GM18526 (cell line): ENCODE measurements at regions not wholly inside any gene's neighbourhood (a gene's known extent, or its start where the extent isn't known, plus 50 kb on each side); places are given as distances from the start of the nearest gene placed in this dataset.

ENCODE experiments used
- POLR2A ChIP-seq: IDR thresholded peaks from 3 replicates; pipeline ENCODE4 v1.6.1; 2011; ENCODE audit not compliant: insufficient read length; ENCODE audit errors: extremely low read depth

DNA sequence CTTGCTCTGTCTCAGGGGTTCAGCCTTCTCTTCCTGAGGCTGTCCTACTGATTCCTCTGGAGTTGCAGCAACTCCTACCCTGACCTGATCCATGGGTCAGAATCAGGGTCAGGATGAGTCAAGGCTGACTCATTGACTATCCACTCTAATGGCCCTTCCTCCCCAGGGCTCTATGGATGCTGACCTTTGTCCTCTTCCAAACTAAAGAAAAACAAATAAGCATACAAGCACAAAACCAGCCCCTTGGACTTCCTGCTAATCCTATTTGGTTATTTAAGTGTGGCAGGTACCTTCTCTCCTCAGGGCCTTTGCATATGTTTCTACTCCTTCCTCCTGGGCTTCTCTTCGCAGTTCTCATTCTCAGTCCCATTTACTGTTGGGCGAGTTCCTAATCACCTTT, 204.5 kb upstream of the NAV2 start:
- TF ChIP-seq POLR2A, result no peak

DNA sequence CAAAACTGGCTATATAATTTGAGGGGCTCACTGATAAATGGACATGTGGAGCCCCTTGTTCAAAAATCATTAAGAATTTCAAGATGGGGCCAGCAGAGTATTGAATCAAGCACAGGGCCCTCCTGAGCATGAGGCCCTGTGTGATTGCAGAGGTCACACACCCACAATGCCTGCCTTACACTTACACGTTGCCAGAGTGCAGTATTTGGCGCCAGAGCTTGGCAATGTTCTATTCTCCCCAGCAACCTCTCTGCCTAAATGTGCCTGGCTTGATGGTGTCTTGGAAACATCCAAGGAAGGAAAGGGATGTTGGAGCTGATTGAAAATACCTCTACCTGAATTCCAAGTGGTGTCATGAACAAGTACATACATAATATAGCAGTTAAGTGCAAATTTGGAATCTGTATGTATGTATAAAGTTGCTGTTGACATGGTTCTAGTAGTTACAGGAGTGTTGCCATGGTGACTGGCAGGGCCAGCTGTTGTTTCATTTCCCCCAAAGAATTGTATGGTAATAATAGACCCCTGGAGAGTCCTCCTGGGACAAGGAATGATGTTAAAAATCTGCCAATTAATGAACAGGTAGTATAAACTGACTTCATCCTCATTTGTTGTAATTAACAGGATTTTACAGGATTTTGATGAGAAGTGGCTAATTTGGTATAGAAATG, 205.7 kb upstream of the NAV2 start:
- TF ChIP-seq POLR2A, result no peak

DNA sequence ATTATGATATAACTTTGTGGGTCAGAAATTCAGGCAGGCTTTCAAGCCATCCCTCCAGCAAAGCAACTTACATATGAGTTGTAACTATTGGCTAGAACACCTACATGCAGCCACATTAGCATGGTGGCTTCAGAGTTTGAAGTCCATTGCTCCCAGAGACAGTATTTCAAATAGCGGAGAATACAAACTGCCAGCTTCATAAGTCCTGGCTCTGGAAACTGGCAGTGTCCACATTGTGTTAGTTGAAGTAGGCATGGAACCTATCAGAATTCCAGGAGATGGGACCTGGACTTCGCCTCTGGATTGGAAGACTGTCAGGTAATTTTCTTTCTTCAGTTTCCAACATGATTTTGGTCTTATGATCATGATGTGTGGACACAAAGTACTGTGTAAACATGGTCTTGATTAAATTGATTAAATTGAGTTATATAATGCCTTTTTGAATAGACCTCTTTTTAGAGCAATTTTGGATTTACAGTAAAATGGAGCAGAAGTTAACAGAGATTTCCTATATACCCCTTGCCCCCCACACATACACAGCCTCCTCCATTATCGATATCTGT, 209.9 kb upstream of the NAV2 start:
- no peak for TF ChIP-seq POLR2A

DNA sequence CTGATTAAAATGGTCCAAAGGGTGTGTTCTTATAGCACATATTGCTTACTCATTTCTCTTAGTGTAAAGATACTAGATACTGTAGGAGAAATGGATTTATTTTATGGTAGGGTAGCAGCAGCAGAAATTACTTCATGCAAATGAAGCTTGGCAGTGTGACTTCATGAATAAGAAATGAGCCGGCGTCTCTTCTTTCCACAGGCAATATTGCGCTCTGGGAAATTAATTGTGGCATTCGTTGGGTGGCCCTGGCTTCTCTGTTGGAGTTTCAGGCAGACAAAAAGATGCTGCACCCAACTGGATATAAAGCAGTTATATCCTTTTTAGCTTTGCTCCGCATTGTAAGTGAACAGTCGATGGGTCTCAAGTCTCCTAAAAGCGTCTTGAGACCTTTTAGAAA, 211.0 kb upstream of the NAV2 start:
- TF ChIP-seq POLR2A, result no peak

DNA sequence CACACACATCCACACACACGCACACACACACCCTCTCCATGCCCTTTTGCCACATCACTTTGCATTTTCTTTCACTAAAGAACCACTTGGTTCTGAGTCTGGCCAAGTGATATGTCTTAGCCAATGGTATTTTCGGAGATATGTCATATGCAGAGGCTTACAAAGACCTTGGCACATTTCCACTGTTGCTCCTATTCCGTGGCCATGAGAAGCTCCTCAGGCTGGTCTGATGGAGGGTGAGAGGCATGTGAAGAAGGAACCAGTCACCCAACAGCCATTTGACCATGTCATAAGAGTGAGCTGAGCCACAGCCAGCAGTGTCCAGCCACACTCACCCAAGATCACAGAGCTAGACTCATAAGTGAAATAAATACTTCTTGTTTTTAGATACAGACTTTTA, 212.6 kb upstream of the NAV2 start:
- TF ChIP-seq POLR2A, result no peak

DNA sequence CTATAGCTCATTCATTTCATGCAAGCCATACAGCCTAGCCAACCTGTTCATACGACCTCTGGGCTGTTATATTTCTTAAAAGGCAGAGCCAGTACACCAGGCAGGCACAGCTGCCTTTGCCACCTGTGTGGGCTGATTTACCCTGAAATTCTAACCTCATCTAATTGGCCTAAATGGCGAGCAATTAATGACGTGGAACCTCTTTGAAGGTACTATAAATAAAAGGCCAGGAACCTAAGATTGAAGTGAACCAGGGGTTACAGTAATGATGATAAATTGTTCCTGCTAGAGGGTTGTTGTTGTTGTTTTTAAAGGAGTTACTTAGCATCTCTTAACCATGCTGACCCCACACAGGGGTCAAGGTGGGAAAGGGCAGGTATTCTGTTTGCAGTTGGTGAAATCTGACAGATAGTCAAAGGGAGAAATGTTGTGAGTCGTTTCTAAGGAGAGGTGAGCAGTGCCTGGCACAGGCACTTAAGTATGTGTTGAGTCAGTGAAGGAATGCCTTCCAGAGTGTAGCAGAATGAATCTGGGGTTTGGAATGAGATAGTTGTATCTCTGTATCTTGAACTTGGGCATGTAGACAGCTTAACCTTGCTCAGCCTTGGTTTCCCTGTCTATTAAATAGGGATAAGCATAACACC, 213.5 kb upstream of the NAV2 start:
- no peak for TF ChIP-seq POLR2A

DNA sequence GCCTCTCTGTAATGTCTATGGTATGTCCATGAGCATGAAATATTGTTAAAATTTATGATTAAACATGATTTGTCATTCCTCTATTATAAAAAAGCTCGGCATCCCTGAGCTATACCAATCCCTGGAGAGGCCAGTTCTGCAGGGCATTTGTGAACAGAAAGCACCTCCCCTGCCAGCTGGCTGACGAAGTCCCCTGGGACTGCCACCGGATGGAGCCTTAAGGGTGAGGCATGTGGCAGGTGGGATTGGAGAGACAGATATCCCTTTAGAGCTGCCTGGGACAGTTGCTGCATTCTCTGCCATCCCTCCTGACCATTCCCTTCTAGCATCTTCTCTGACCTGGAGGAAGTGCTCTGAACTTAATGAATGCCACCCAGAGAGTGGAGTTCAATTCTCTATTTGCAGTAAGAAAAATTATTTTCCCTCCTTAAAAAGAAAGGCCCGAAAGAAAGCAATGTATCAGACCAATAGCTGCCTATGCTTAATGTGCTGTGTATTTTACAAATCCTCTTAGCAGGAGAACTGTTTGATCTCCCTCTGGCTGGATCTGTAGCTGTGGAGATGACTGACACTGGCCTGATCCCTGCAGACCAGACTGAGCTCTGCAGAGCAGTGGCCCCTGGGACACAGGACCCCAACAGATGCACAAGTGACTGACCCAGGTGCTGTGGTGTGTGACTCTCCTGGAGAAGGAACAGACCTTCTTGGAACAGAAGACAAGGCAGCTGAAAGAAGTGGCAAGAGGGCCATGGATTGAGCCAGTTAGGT, 219.0 kb upstream of the NAV2 start:
- no peak for TF ChIP-seq POLR2A

DNA sequence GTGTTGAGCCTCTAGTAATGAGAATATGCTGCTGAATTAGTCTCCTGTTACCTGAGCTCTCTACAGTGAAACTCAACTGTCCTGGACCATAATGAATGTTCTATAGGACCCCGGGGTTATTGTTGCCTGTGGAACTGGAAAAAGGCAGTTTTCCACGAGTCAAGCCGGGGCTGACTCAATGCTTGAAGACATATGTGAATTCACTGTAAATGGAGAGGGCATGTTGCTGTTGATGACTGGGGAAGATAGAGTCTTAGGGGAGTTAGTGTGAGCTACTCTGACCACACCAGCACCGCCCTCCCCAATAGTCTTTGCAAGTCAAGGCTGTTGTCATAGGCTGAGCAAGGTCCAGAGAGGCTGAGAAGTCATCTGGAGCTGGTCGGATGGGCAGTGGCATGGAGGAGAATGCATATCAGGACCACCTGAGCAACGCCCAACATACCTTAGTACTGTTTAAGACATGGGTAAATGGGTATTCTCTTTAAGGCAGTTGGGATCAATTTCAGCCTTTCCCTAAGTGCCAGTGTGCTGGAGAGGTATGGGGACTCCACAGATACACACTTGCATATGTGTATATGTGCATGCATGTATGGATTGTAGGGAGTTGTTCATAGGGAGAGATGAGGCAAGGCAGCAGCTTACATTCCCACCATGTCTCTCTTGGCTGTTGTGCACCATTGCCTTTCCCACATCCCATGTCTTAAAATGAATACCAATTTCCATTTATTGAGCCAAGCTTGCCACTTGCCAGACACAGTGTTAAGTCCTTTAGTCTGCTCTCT, 230.1 kb upstream of the NAV2 start:
- no peak for TF ChIP-seq POLR2A

DNA sequence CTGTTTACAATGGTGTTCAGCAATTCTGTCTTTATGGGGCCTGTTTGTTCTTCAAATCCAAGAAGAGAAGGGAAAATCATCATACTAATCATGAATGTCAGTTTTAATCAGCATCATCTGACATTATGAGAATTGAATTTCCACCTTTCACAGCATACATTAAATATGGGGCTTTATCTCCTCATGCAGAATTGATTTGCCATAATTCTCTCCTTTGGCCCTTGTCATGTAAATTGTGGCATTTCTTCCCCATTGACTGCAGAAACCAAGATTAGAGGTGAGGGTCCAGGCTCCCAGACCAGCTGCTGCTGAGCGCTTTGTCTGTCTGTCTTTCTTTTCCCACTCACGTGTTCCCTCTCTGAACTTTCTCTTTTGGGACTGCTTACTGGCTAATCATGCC, 232.1 kb upstream of the NAV2 start:
- TF ChIP-seq POLR2A, result no peak

DNA sequence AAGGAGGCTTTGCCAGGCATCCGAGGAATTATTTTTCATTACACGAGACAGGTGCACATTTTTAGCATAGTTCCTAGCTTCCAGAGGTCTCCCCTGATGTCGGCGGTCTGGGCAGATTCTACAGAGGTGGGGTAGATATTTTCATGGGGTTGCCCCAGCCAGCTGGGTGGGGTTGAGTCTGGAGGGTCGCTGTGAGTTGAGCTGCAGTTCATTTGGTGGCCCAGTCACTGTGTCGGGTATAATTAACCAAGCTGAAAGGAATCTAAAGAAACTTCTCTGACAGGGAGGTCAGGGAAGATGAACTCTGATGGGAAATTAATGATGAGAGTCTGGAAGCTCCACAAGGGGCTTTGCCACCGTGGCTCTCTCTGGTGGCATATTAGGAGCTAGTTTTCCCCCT, 233.7 kb upstream of the NAV2 start:
- no peak for TF ChIP-seq POLR2A

DNA sequence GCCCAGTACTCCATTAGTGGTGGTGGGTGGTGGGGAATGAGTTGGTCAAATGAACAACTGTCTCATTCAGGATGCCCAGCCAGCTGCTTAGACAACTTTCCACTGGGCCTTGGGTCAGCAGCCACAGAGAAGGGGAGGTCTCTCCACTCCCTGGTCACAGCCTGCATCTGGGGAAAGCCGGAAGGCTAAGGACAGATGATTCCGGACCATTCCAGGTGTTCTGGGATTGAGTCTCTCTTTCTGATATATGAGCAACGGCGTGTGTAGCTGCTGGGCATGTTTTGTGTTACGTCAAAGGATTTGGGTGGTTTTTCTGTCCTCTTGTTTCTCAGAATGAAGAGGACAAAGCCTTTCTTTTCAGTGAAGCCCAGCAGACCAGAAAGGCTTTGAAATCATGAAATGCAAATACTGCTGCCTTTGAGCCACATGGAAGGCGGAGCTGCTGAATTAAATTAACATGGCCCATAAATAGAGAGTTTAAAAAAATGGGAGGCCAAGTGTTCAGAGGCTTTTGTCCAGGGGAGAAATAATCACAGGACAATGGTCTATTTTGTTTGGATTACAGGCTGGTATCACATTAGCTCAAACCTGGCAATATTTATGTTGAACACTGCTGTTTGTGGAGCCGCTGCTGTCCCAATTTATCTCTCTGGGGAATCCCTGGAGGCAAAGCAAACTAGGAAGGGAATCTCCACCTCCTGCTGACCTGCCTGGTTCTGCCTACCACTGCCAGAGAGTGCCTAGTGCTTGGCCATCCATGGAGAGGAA, 234.4 kb upstream of the E2F8 start:
- TF ChIP-seq POLR2A, result no peak

DNA sequence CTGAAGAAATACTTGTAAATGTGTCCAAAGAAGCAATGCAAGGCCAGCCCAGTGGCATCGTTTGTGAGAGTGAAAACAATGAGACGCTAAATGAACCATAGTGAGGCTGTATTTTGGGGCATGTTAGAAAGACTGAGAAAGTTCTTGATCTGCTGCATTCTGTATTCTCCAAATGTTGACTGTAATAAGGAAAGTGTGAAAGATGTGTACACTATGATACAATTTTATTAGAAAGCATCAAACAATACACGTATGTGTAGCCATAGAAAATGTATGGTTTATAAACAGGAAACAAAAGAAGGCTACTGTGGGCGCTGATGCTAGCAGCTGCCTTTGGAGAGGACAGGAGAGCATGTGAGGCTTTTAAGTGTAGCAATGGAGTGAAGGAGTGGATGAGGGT, 233.5 kb upstream of the E2F8 start:
- TF ChIP-seq POLR2A, result no peak

DNA sequence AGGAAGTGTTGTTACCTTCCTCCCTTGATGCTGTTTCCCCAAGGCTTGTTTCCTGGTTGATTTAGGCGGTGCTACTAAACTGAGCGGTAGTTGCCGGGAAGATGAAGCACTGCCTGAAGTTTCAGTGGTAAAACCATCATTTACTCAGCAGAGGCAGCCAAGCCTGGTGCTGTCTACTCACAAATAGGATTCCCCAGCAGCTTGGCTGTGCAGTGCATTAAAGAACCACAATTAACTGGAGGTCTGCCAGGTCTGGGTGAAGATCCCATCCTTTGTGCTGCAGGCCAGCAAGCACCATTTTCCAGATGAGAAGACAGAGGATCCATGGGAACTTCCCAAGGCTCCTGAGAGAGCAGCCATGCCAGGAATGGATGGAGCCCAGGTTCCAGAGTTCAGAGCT, 231.9 kb upstream of the E2F8 start:
- no peak for TF ChIP-seq POLR2A

DNA sequence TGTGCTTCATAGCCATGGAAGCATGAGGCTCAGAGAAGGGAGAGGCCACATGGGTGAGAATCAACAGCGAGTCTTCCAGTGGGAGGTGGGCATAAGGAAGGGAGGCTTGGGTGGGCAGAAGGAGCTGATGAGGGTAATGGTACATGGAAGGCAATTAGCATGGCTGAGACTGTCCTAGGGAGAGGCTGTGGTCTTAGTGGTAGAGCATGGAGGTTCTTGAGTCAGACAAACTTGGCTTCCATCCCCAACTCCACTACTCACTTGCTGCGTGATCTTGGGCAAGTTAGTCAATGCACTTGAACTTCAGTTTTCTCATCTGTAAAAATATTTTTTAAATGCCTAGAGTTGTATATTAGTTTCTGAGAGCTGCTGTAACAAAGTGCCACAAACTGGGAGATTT, 227.2 kb upstream of the E2F8 start:
- TF ChIP-seq POLR2A, result no peak

DNA sequence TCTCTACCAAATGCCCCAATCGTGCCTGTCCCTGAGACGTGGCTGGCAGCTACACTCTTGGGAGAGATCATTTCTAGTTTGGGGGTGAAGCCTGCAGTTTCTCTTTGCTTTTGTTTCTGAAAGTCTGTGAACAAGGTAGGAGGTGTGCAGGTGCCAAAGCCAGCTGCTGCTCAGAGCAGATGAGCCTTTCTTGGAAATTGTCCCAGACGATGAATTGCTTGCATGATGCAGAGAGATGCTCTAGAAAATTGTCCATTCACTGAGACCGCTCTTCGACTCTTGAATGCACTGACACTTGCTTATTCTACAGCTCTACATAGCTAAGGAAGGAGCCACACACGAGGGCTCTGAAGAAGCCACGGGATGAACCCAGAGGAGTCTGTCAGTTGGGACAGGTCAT, 225.6 kb upstream of the E2F8 start:
- no peak for TF ChIP-seq POLR2A
